ENCODE measurements at regions not wholly inside any gene's neighbourhood (a gene's known extent, or its start where the extent isn't known, plus 50 kb on each side); places are given as distances from the start of the nearest gene placed in this dataset.

DNA sequence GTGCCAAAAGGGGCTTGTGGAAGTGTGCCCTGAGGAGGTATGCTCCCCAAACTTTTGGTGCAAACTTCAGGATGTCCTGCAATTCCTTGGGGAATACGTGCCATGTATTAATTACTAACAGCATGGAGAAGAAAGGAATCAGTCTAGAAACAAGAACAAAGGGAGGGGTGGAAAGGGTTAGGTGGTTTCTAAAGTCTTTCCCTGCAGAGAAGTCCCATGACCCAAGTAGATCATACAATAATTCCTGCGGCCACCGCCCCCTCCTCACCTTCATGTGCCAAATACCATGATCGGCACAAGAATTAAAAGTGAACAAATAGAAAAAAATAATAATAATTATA lies 258.2 kb downstream of the PLPP3 start:
- TF ChIP-seq POLR2A (IDR thresholded peaks at IDR 0.05; ENCODE audit: low read length) = no peak
- TF ChIP-seq GATA1 (IDR thresholded peaks at IDR 0.05; ENCODE audit: low read depth, low read length) = no peak

Measured in erythroblast (primary cell).